H9 (cell line): ENCODE measurements at regions not wholly inside any gene's neighbourhood (a gene's known extent, or its start where the extent isn't known, plus 50 kb on each side); places are given as distances from the start of the nearest gene placed in this dataset.

Experiments
- DNase-seq: peaks from one replicate; pipeline ENCODE4 v3.0.0-alpha.2; 2017
- H2AFZ ChIP-seq: one replicate; pipeline ENCODE4 v1.6.1; 2013; ENCODE audit warnings: mild to moderate bottlenecking, low read length, control low read depth, moderate library complexity
- H2AK5ac ChIP-seq: 2 replicates; pipeline ENCODE4 v1.6.1; 2013; ENCODE audit warnings: low read length, control low read depth, mixed read lengths; ENCODE audit not compliant: insufficient read length
- H2BK120ac ChIP-seq: one replicate; pipeline ENCODE4 v1.6.1; 2013; ENCODE audit warnings: low read depth, mild to moderate bottlenecking, low read length, control low read depth, inconsistent platforms; ENCODE audit not compliant: poor library complexity, severe bottlenecking
- H2BK12ac ChIP-seq: 2 replicates; pipeline ENCODE4 v1.6.1; 2013; ENCODE audit warnings: low read length, control low read depth, mixed read lengths, low read depth; ENCODE audit not compliant: insufficient read length
- H2BK15ac ChIP-seq: 2 replicates; pipeline ENCODE4 v1.6.1; 2013; ENCODE audit warnings: low read depth, low read length, control low read depth
- H2BK20ac ChIP-seq: one replicate; pipeline ENCODE4 v1.6.1; 2013; ENCODE audit warnings: low read depth, mild to moderate bottlenecking, low read length, control low read depth, inconsistent platforms; ENCODE audit not compliant: poor library complexity, severe bottlenecking
- H2BK5ac ChIP-seq: 2 replicates; pipeline ENCODE4 v1.6.1; 2013; ENCODE audit warnings: low read length, control low read depth, mixed read lengths; ENCODE audit not compliant: insufficient read length
- H3K14ac ChIP-seq: 2 replicates; pipeline ENCODE4 v1.6.1; 2013; ENCODE audit warnings: low read length, control low read depth; ENCODE audit not compliant: insufficient read depth
- H3K18ac ChIP-seq: 2 replicates; pipeline ENCODE4 v1.6.1; 2013; ENCODE audit warnings: low read depth, mild to moderate bottlenecking, mixed read lengths, low read length, control low read depth; ENCODE audit not compliant: insufficient read length
- H3K23ac ChIP-seq: 2 replicates; pipeline ENCODE4 v1.6.1; 2013; ENCODE audit warnings: low read length, control low read depth, mixed read lengths, low read depth; ENCODE audit not compliant: insufficient read length
- H3K23me2 ChIP-seq: 2 replicates; pipeline ENCODE4 v1.6.1; 2013; ENCODE audit warnings: low read depth, mild to moderate bottlenecking, mixed read lengths, low read length, control low read depth; ENCODE audit not compliant: insufficient read length, poor library complexity, severe bottlenecking
- H3K27ac ChIP-seq: 2 replicates; pipeline ENCODE4 v1.5.1; 2013; ENCODE audit warnings: low read length, control low read depth, mixed read lengths, low read depth; ENCODE audit not compliant: insufficient read length
- H3K27me3 ChIP-seq: 2 replicates; pipeline ENCODE4 v1.6.1; 2013; ENCODE audit warnings: low read length, control low read depth, inconsistent platforms; ENCODE audit not compliant: insufficient read depth
- H3K4ac ChIP-seq: 2 replicates; pipeline ENCODE4 v1.6.1; 2013; ENCODE audit warnings: low read depth, mild to moderate bottlenecking, control low read depth, inconsistent platforms, low read length, moderate library complexity
- H3K4me1 ChIP-seq: 2 replicates; pipeline ENCODE4 v1.6.1; 2013; ENCODE audit warnings: low read length, control low read depth, inconsistent platforms; ENCODE audit not compliant: insufficient read depth
- H3K4me2 ChIP-seq: 2 replicates; pipeline ENCODE4 v1.6.1; 2013; ENCODE audit warnings: low read length, control low read depth, mixed read lengths; ENCODE audit not compliant: insufficient read length, insufficient read depth
- H3K56ac ChIP-seq: 2 replicates; pipeline ENCODE4 v1.6.1; 2013; ENCODE audit warnings: low read depth, mild to moderate bottlenecking, mixed read lengths, low read length, control low read depth; ENCODE audit not compliant: insufficient read length
- H3K79me1 ChIP-seq: 2 replicates; pipeline ENCODE4 v1.6.1; 2013; ENCODE audit warnings: low read depth, mild to moderate bottlenecking, moderate library complexity, low read length, control low read depth, inconsistent platforms; ENCODE audit not compliant: insufficient read depth, poor library complexity, severe bottlenecking
- H3K79me2 ChIP-seq: 2 replicates; pipeline ENCODE4 v1.6.1; 2013; ENCODE audit warnings: low read length, control low read depth, inconsistent platforms; ENCODE audit not compliant: insufficient read depth
- H3K9ac ChIP-seq: 2 replicates; pipeline ENCODE4 v1.6.1; 2013; ENCODE audit warnings: low read length, control low read depth, mixed read lengths; ENCODE audit not compliant: insufficient read length; ENCODE audit errors: extremely low read depth
- H3K9me3 ChIP-seq: one replicate; pipeline ENCODE4 v1.6.1; 2013; ENCODE audit warnings: low read depth, low read length, inconsistent platforms; ENCODE audit not compliant: control insufficient read depth
- H3T11ph ChIP-seq: one replicate; pipeline ENCODE4 v1.6.1; 2013; ENCODE audit warnings: mild to moderate bottlenecking, low read length, control low read depth, inconsistent platforms
- H4K20me1 ChIP-seq: one replicate; pipeline ENCODE4 v1.6.1; 2013; ENCODE audit not compliant: control insufficient read depth, insufficient read length, insufficient read depth
- H4K5ac ChIP-seq: 2 replicates; pipeline ENCODE4 v1.6.1; 2013; ENCODE audit warnings: low read depth, mild to moderate bottlenecking, mixed read lengths, low read length, control low read depth; ENCODE audit not compliant: insufficient read length
- H4K8ac ChIP-seq: replicated peaks from 2 replicates; pipeline ENCODE4 v1.6.1; 2013; ENCODE audit warnings: low read length, control low read depth, mixed read lengths, low read depth; ENCODE audit not compliant: insufficient read length
- H4K91ac ChIP-seq: 2 replicates; pipeline ENCODE4 v1.6.1; 2013; ENCODE audit warnings: low read depth, mild to moderate bottlenecking, moderate library complexity, mixed read lengths, low read length, control low read depth; ENCODE audit not compliant: insufficient read length
- H3K27ac Mint-ChIP-seq, 3 experiments: 2 replicates in 2 of 3; 3 replicates in 1 of 3; pipeline ENCODE4 v1.8.0; 2020 to 2021; ENCODE audit warnings: mixed read lengths in 3 of 3, mild to moderate bottlenecking in 1 of 3, moderate library complexity in 1 of 3
- H3K27me3 Mint-ChIP-seq: 2 replicates; pipeline ENCODE4 v1.8.0; 2021; ENCODE audit warnings: low read depth, mild to moderate bottlenecking, moderate library complexity, mixed read lengths
- H3K36me3 Mint-ChIP-seq, 3 experiments: 2 replicates in 2 of 3; 3 replicates in 1 of 3; pipeline ENCODE4 v1.8.0; 2020 to 2021; ENCODE audit warnings: low read depth in 3 of 3, mixed read lengths in 3 of 3; ENCODE audit not compliant: insufficient read depth in 1 of 3
- H3K4me1 Mint-ChIP-seq, 2 experiments: 2 replicates each; pipeline ENCODE4 v1.8.0; 2020; ENCODE audit warnings: mixed read lengths in 2 of 2
- H3K4me3 Mint-ChIP-seq, 2 experiments: 2 replicates in 1 of 2; 3 replicates in 1 of 2; pipeline ENCODE4 v1.8.0; 2020 to 2021; ENCODE audit warnings: mild to moderate bottlenecking in 2 of 2, mixed read lengths in 2 of 2, moderate library complexity in 1 of 2
- H3K9me3 Mint-ChIP-seq, 2 experiments: 2 replicates in 1 of 2; 3 replicates in 1 of 2; pipeline ENCODE4 v1.8.0; 2020; ENCODE audit warnings: mild to moderate bottlenecking in 2 of 2, mixed read lengths in 2 of 2, moderate library complexity in 1 of 2
- CTCF ChIP-seq: fragments of 200-600 bp; sonication (generic); conservative IDR thresholded peaks from 3 replicates; pipeline ENCODE4 v1.8.0; 2021; ENCODE audit warnings: antibody characterized with exemption, mild to moderate bottlenecking
- WGBS: extraction: QIAGEN DNeasy Blood & Tissue Kit; methylation state at CpG from one replicate; pipeline ENCODE4 v1.1.7; 2013; ENCODE audit warnings: missing lambda C conversion rate, low lambda C conversion rate, mixed read lengths; ENCODE audit not compliant: insufficient read length; ENCODE audit errors: extremely low coverage; 5-methylcytosine and 5-hydroxymethylcytosine counted together

GRCh38 chr22:49188591-49188990, 639.1 kb downstream of the BRD1 start:
- no peaks in the 10 kb centered on the region; a peak in 3 of 7 replicates for H3K36me3 Mint-ChIP-seq
- no CpG with 5 or more reads among the region's 10 CpGs for WGBS
- H3K79me1 ChIP-seq, result no peaks in the 10 kb centered on the region
- no peak overlapping the region for H2BK15ac ChIP-seq
- H2AFZ ChIP-seq, result no peak overlapping the region
- no peaks in the 10 kb centered on the region for H3K27me3 ChIP-seq
- H2AK5ac ChIP-seq, result no peak overlapping the region
- no peak overlapping the region for H3K18ac ChIP-seq
- no peaks in the 10 kb centered on the region for H3K4me1 ChIP-seq
- no peak overlapping the region for H3K23ac ChIP-seq
- no peak overlapping the region for H3K4me2 ChIP-seq
- TF ChIP-seq CTCF, result no peak
- H2BK12ac ChIP-seq, result no peak overlapping the region
- H2BK5ac ChIP-seq, result no peak overlapping the region
- no peak overlapping the region for H3K14ac ChIP-seq
- no peak overlapping the region for H3K4me3 Mint-ChIP-seq
- no peaks in the 10 kb centered on the region for H3K23me2 ChIP-seq
- peaks cover 2 to 6% of the 10 kb centered on the region in 2 experiments; a peak in 3 of 4 replicates for H3K4me1 Mint-ChIP-seq
- H3K27ac Mint-ChIP-seq, result no peak overlapping the region
- no peak overlapping the region for H2BK20ac ChIP-seq
- H3K4ac ChIP-seq, result no peak overlapping the region
- no peak overlapping the region for H4K8ac ChIP-seq
- DNase-seq, result no peak
- H3K56ac ChIP-seq, result no peak overlapping the region
- no peaks in the 10 kb centered on the region for H3K79me2 ChIP-seq
- H4K5ac ChIP-seq, result no peak overlapping the region
- H3K9me3 Mint-ChIP-seq, result peaks cover 5 to 11% of the 10 kb centered on the region in 2 experiments
- no peak overlapping the region for H3K27ac ChIP-seq
- no peaks in the 10 kb centered on the region for H3K9me3 ChIP-seq
- H3K27me3 Mint-ChIP-seq, result peaks cover 22% of the 10 kb centered on the region
- no peak overlapping the region for H3T11ph ChIP-seq
- H2BK120ac ChIP-seq, result no peak overlapping the region
- H3K9ac ChIP-seq, result no peak overlapping the region
- no peak overlapping the region for H4K91ac ChIP-seq
- no peaks in the 10 kb centered on the region for H4K20me1 ChIP-seq
